Panc1 (cell line): ENCODE measurements at regions not wholly inside any gene's neighbourhood (a gene's known extent, or its start where the extent isn't known, plus 50 kb on each side); places are given as distances from the start of the nearest gene placed in this dataset.
"Not testable (repeated sequence)": the region's sequence is repeated elsewhere in the genome, so short reads cannot be mapped to it uniquely, and the experiment has no call there.

Experiments
- POLR2AphosphoS5 ChIP-seq: IDR thresholded peaks from 2 replicates; pipeline ENCODE4 v1.6.1; 2012; ENCODE audit warnings: mild to moderate bottlenecking, low read depth, low read length, moderate library complexity
- TCF7L2 ChIP-seq: IDR thresholded peaks from 2 replicates; pipeline ENCODE4 v1.6.1; 2011; ENCODE audit warnings: mild to moderate bottlenecking, low read depth, low read length, inconsistent platforms
- TF ChIP-seq, protein P1 (sequence below): fragments of 450-650 bp; IDR thresholded peaks from 2 replicates; pipeline ENCODE4 v1.5.1; 2017; ENCODE audit warnings: mild to moderate bottlenecking
- TF ChIP-seq, protein P2 (sequence below), 2 experiments: IDR thresholded peaks; 2 replicates each; pipeline ENCODE4 v1.6.1; 2011 to 2012; ENCODE audit warnings: low read depth in 2 of 2, control low read depth in 1 of 2, low read length in 1 of 2, mild to moderate bottlenecking in 1 of 2, moderate library complexity in 1 of 2; ENCODE audit not compliant: insufficient read depth in 1 of 2

DNA sequence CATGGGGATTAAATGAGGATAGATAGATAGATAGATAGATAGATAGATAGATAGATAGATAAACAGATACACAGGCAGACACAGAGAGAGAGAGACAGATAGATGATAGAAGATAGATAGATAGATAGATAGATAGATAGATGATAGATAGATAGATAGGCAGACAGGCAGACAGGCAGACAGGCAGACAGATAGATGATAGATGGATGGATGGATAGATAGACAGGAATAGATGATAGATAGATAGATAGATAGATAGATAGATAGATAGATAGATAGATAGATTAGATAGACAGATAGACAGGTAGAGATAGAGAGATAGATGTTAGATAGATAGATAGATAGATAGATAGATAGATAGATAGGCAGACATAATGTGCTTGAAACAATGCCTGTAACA is 137.3 kb downstream of the MED10 start:
- TF ChIP-seq POLR2AphosphoS5, TCF7L2: not testable (repeated sequence)
- TF ChIP-seq, protein P1, sequence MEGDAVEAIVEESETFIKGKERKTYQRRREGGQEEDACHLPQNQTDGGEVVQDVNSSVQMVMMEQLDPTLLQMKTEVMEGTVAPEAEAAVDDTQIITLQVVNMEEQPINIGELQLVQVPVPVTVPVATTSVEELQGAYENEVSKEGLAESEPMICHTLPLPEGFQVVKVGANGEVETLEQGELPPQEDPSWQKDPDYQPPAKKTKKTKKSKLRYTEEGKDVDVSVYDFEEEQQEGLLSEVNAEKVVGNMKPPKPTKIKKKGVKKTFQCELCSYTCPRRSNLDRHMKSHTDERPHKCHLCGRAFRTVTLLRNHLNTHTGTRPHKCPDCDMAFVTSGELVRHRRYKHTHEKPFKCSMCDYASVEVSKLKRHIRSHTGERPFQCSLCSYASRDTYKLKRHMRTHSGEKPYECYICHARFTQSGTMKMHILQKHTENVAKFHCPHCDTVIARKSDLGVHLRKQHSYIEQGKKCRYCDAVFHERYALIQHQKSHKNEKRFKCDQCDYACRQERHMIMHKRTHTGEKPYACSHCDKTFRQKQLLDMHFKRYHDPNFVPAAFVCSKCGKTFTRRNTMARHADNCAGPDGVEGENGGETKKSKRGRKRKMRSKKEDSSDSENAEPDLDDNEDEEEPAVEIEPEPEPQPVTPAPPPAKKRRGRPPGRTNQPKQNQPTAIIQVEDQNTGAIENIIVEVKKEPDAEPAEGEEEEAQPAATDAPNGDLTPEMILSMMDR: not testable (repeated sequence)
- TF ChIP-seq, protein P2, sequence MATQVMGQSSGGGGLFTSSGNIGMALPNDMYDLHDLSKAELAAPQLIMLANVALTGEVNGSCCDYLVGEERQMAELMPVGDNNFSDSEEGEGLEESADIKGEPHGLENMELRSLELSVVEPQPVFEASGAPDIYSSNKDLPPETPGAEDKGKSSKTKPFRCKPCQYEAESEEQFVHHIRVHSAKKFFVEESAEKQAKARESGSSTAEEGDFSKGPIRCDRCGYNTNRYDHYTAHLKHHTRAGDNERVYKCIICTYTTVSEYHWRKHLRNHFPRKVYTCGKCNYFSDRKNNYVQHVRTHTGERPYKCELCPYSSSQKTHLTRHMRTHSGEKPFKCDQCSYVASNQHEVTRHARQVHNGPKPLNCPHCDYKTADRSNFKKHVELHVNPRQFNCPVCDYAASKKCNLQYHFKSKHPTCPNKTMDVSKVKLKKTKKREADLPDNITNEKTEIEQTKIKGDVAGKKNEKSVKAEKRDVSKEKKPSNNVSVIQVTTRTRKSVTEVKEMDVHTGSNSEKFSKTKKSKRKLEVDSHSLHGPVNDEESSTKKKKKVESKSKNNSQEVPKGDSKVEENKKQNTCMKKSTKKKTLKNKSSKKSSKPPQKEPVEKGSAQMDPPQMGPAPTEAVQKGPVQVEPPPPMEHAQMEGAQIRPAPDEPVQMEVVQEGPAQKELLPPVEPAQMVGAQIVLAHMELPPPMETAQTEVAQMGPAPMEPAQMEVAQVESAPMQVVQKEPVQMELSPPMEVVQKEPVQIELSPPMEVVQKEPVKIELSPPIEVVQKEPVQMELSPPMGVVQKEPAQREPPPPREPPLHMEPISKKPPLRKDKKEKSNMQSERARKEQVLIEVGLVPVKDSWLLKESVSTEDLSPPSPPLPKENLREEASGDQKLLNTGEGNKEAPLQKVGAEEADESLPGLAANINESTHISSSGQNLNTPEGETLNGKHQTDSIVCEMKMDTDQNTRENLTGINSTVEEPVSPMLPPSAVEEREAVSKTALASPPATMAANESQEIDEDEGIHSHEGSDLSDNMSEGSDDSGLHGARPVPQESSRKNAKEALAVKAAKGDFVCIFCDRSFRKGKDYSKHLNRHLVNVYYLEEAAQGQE (IDR thresholded peaks at IDR 0.05; ENCODE audit: insufficient read depth in 1 of 2, low read depth in 2 of 2, low read length in 1 of 2): not testable (repeated sequence)
